ENCODE measurements at regions not wholly inside any gene's neighbourhood (a gene's known extent, or its start where the extent isn't known, plus 50 kb on each side); places are given as distances from the start of the nearest gene placed in this dataset.

DNA sequence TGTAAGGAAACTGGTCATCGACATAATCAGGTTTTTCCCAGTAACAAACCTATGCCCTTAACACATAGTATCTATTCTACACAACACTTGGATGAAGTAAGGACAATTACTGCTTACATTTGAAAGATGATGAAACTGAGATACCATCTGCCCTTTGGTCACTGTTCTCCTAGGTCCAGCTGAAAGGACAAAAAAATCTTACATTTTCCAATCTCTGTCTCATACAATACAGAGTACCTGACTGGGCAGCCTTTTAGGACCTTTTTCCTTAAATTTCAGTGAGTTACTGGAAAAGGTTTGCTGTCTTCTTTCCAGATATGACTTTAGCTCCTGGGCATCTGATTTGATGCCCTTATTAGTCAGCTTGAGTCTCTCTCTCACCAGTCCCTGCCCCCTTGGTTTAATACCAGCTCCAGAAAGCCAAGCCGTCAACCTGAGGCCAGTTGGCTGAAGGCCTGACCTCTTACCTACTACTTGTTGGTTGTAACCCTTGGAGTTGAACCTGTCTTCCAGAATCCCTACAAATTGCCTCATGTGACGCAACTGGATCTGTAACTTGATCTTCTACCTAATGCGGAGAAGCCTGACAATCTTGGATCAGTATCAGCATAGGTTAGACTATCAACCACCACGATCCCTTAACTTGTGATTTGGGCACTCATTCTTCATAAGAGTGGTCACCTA is 355.3 kb upstream of the ZNF385D start:
- TF ChIP-seq POLR2A (IDR thresholded peaks at IDR 0.05; ENCODE audit: low read length) = no peak
- no peak for TF ChIP-seq GATA1 (IDR thresholded peaks at IDR 0.05; ENCODE audit: low read depth, low read length)

Measured in erythroblast (primary cell).